Daoy (cell line): ENCODE measurements at regions not wholly inside any gene's neighbourhood (a gene's known extent, or its start where the extent isn't known, plus 50 kb on each side); places are given as distances from the start of the nearest gene placed in this dataset.
"Not testable (repeated sequence)": the region's sequence is repeated elsewhere in the genome, so short reads cannot be mapped to it uniquely, and the experiment has no call there.

Experiments
- DNase-seq: peaks from one replicate; pipeline ENCODE4 v3.0.0-alpha.2; 2015; ENCODE audit warnings: low read depth

- DNase-seq = no peak
These were observed 836.5 kb upstream of the ID2 start for GRCh38 chr2:7845332-7845731.

- no peak for DNase-seq
These were observed 835.2 kb upstream of the ID2 start for GRCh38 chr2:7846607-7847006.

GRCh38 chr2:7847321-7847720 lies 834.5 kb upstream of the ID2 start:
- DNase-seq = no peak

GRCh38 chr2:7849027-7849426 lies 832.8 kb upstream of the ID2 start:
- DNase-seq = no peak

GRCh38 chr2:7849531-7849930 lies 832.3 kb upstream of the ID2 start:
- DNase-seq = no peak

- no peak for DNase-seq
These were observed 829.3 kb upstream of the ID2 start for GRCh38 chr2:7852546-7852945.

- DNase-seq = no peak
These were observed 824.0 kb upstream of the ID2 start for GRCh38 chr2:7857904-7858303.

- no peak for DNase-seq
These were observed 823.2 kb upstream of the ID2 start for GRCh38 chr2:7858624-7859023.

- no peak for DNase-seq
These were observed 821.2 kb upstream of the ID2 start for GRCh38 chr2:7860693-7861092.

GRCh38 chr2:7861910-7862702 lies 819.8 kb upstream of the ID2 start:
- no peak for DNase-seq

- DNase-seq = no peak
These were observed 815.8 kb upstream of the ID2 start for GRCh38 chr2:7866104-7866503.

- no peak for DNase-seq
These were observed 815.0 kb upstream of the ID2 start for GRCh38 chr2:7866825-7867224.

- no peak for DNase-seq
These were observed 814.0 kb upstream of the ID2 start for GRCh38 chr2:7867867-7868266.

- no peak for DNase-seq
These were observed 813.0 kb upstream of the ID2 start for GRCh38 chr2:7868836-7869235.

GRCh38 chr2:7876445-7876844 lies 805.4 kb upstream of the ID2 start:
- DNase-seq = not testable (repeated sequence)

GRCh38 chr2:7878266-7878665 lies 803.6 kb upstream of the ID2 start:
- DNase-seq = not testable (repeated sequence)

- no peak for DNase-seq
These were observed 802.9 kb upstream of the ID2 start for GRCh38 chr2:7878786-7879482.

GRCh38 chr2:7879483-7879835 lies 802.4 kb upstream of the ID2 start:
- no peak for DNase-seq

- no peak for DNase-seq
These were observed 801.7 kb upstream of the ID2 start for GRCh38 chr2:7880126-7880525.

- DNase-seq = no peak
These were observed 801.3 kb upstream of the ID2 start for GRCh38 chr2:7880566-7880965.

GRCh38 chr2:7881063-7881462 lies 800.8 kb upstream of the ID2 start:
- DNase-seq = no peak

- DNase-seq = no peak
These were observed 800.4 kb upstream of the ID2 start for GRCh38 chr2:7881466-7881865.

GRCh38 chr2:7882296-7882695 lies 799.6 kb upstream of the ID2 start:
- DNase-seq = no peak

- DNase-seq = no peak
These were observed 797.5 kb upstream of the ID2 start for GRCh38 chr2:7884338-7884737.
